ENCODE measurements at regions not wholly inside any gene's neighbourhood (a gene's known extent, or its start where the extent isn't known, plus 50 kb on each side); places are given as distances from the start of the nearest gene placed in this dataset.

DNA sequence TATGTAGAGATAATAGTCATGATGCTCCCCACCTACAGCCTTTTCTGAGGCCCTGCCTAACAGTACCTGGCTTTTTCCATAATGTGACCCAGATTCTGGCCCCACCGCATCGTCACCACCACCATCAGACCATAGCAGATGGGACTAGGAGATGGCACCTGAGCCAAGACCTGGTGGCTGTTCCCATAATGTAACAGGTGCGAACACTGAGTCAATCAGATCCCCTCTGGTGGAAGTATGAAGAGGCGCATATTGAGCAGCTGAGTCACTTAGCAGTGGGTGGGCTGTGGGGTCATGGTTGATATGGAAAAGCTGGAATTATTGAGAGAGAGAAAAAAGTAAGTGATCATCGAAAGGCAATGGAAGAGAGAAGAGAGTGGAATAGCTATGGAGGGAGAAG lies 578.0 kb upstream of the CADM1 start:
- Histone ChIP-seq H3K4me3 (replicated peaks; ENCODE audit: low read depth, low read length) (no peak overlapping the region), H3K36me3 (ENCODE audit: control insufficient read depth, insufficient read depth, low read length) (no peaks in the 10 kb centered on the region), H3K27me3 (replicated peaks; ENCODE audit: control insufficient read depth, insufficient read depth, low read length) (no peaks in the 10 kb centered on the region)
- DNase-seq (ENCODE audit: extremely low read depth, insufficient read length), result no peak
- TF ChIP-seq, protein P1, sequence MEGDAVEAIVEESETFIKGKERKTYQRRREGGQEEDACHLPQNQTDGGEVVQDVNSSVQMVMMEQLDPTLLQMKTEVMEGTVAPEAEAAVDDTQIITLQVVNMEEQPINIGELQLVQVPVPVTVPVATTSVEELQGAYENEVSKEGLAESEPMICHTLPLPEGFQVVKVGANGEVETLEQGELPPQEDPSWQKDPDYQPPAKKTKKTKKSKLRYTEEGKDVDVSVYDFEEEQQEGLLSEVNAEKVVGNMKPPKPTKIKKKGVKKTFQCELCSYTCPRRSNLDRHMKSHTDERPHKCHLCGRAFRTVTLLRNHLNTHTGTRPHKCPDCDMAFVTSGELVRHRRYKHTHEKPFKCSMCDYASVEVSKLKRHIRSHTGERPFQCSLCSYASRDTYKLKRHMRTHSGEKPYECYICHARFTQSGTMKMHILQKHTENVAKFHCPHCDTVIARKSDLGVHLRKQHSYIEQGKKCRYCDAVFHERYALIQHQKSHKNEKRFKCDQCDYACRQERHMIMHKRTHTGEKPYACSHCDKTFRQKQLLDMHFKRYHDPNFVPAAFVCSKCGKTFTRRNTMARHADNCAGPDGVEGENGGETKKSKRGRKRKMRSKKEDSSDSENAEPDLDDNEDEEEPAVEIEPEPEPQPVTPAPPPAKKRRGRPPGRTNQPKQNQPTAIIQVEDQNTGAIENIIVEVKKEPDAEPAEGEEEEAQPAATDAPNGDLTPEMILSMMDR (IDR thresholded peaks at IDR 0.05; ENCODE audit: insufficient read depth, low read length, poor library complexity, severe bottlenecking), result no peak

DNA sequence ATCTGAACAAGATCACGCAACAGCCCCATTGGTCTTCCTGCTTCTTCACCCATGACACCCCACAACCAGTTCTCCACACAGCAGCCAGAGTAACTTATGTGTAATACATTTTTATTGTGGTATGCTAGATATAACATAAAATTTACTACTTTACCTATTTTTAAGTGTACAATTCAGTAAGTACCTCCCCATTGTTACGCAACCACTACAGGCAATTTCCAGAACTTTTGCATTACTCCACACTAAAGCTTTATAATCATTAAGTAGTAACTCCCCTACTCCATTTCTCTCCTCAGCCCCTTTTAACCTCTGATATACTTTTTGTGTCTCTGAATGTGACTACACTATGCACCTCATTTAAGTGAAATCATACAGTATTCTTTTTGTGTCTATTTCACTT lies 575.4 kb upstream of the CADM1 start:
- no peaks in the 10 kb centered on the region for H3K27me3 ChIP-seq (replicated peaks; ENCODE audit: control insufficient read depth, insufficient read depth, low read length)
- H3K4me3 ChIP-seq (replicated peaks; ENCODE audit: low read depth, low read length), result no peak overlapping the region
- TF ChIP-seq, protein P1 (IDR thresholded peaks at IDR 0.05; ENCODE audit: insufficient read depth, low read length, poor library complexity, severe bottlenecking), result no peak
- DNase-seq (ENCODE audit: extremely low read depth, insufficient read length), result no peak
- no peaks in the 10 kb centered on the region for H3K36me3 ChIP-seq (ENCODE audit: control insufficient read depth, insufficient read depth, low read length)

DNA sequence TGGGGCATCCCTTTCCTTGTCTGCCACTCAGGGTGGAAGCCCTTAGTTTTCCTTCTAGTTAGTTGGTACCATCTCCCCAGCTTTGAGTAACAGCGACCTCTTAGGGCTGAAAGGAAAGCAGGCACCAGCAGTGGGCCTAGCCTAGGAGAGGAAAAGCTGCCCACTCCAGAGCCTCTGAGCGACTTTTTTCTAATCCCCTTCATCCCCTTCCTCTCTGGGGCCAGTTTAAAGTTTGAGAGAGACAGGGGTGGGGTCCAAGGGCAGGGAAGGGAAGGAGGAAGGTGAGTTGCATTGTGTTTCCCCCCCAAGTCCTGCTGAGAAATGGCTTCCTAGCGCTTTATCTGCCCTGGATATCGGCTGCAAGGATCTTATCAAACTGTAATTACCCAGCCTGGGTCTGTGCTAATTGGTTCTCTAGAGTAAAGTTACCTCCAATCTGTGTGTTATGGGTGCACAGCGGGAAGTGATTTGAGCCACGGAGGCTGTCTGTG lies 573.9 kb upstream of the CADM1 start:
- Histone ChIP-seq H3K4me3 (replicated peaks; ENCODE audit: low read depth, low read length) (no peak overlapping the region), H3K36me3 (ENCODE audit: control insufficient read depth, insufficient read depth, low read length) (no peaks in the 10 kb centered on the region), H3K27me3 (replicated peaks; ENCODE audit: control insufficient read depth, insufficient read depth, low read length) (no peaks in the 10 kb centered on the region)
- TF ChIP-seq, protein P1 (IDR thresholded peaks at IDR 0.05; ENCODE audit: insufficient read depth, low read length, poor library complexity, severe bottlenecking), result peak; percentile 55
- peak; percentile 33 for DNase-seq (ENCODE audit: extremely low read depth, insufficient read length)

DNA sequence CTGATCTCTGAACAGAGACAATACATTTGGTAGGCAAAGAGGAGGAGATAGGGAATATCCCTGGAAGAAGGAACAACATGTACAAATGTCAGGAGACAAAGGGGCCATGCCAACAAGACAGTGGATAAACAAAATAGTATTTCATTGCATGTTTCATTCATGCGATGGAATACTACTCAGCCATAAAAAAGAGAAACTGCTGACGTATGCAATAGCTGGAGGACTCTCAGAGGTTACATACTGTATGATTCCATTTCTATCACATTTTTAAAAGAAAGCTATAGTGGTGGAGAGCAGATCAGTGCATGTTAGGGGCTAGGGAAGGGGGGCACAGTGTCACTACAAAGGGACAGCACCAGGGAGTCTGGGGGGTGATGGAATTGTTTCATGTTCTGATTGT lies 572.9 kb upstream of the CADM1 start:
- TF ChIP-seq, protein P1 (IDR thresholded peaks at IDR 0.05; ENCODE audit: insufficient read depth, low read length, poor library complexity, severe bottlenecking), result no peak
- Histone ChIP-seq H3K4me3 (replicated peaks; ENCODE audit: low read depth, low read length) (no peak overlapping the region), H3K27me3 (replicated peaks; ENCODE audit: control insufficient read depth, insufficient read depth, low read length) (no peaks in the 10 kb centered on the region), H3K36me3 (ENCODE audit: control insufficient read depth, insufficient read depth, low read length) (no peaks in the 10 kb centered on the region)
- DNase-seq (ENCODE audit: extremely low read depth, insufficient read length), result no peak

DNA sequence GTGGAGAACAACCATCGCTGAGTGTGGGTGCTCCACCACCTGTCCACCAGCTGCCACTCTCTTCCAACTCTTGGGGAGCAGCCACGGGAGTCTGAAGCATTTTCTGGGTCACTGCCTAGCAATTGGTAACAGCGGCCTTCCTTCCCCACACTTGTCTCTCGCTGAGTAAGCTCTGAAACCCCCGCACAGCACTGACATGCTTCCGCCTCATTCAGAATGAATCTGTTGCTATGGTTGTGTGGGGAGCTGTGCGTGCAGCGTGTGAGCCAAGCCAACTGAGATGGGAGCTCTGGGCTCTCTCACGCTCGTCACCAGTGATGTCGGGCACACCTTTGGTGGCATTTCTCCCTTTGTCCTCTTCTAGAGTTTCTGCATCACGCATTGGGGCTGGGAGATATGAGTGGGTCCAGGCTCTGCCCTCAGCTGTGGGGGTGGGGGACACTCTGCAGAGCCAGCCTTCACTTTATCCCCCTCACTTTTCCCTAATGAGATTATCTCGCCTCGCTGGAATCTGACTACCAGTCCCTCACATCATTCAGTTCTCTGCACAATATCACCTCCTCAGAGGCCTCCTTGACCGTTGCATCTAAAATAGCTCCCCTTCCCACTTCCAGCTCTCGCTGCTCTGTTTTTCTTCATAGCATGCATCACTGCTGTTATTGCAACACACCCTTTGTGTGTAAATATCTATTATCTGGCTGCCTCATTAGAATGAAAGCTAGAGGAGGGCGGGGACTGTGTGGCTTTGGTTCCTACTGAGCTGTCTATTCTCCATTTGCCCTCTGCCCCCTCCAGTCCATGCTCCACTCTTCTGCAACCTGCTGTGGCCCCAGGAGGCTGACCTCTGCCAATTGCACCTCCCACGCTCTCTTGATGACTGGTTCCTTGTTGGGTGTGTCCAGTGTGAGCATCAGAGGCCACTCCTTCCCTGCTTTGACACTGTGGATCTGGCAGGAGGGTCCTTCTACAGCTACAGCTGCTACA lies 569.9 kb upstream of the CADM1 start:
- Histone ChIP-seq H3K27me3 (replicated peaks; ENCODE audit: control insufficient read depth, insufficient read depth, low read length) (no peaks in the 10 kb centered on the region), H3K4me3 (replicated peaks; ENCODE audit: low read depth, low read length) (peak overlapping the region; percentile 1; the same call in 1 of the 2 replicates), H3K36me3 (ENCODE audit: control insufficient read depth, insufficient read depth, low read length) (no peaks in the 10 kb centered on the region)
- TF ChIP-seq, protein P1 (IDR thresholded peaks at IDR 0.05; ENCODE audit: insufficient read depth, low read length, poor library complexity, severe bottlenecking), result peak; percentile 3
- DNase-seq (ENCODE audit: extremely low read depth, insufficient read length), result peak; percentile 80
